ENCODE measurements at regions not wholly inside any gene's neighbourhood (a gene's known extent, or its start where the extent isn't known, plus 50 kb on each side); places are given as distances from the start of the nearest gene placed in this dataset.

DNA sequence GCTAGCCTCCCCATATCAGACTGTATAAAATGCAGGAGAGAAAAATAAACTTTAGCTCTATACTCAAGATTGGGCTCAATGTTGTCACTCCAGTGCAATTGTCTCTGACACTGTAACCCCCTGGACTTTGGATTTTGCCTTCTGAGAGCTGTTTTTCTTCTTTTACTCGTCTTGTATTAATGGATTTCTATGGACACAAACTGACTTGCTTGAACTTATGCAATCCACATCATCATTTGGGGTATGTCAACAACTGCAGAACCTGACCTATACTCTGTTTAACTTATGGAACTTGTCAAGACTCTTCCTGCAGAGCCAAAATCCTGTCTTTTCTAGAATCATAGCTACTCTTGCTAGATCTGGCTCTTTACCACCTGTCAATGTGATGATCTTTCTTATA, 257.8 kb upstream of the DCC start:
- Histone ChIP-seq H3K36me3 (no peaks in the 10 kb centered on the region), H3K4me3 (no peak overlapping the region), H3K4me1 (no peaks in the 10 kb centered on the region), H3K27me3 (no peaks in the 10 kb centered on the region), H3K27ac (no peak overlapping the region), H3K9me3 (no peaks in the 10 kb centered on the region)
- no peak for DNase-seq
- TF ChIP-seq POLR2A (IDR thresholded peaks at IDR 0.05), result no peak
- TF ChIP-seq, protein P1, sequence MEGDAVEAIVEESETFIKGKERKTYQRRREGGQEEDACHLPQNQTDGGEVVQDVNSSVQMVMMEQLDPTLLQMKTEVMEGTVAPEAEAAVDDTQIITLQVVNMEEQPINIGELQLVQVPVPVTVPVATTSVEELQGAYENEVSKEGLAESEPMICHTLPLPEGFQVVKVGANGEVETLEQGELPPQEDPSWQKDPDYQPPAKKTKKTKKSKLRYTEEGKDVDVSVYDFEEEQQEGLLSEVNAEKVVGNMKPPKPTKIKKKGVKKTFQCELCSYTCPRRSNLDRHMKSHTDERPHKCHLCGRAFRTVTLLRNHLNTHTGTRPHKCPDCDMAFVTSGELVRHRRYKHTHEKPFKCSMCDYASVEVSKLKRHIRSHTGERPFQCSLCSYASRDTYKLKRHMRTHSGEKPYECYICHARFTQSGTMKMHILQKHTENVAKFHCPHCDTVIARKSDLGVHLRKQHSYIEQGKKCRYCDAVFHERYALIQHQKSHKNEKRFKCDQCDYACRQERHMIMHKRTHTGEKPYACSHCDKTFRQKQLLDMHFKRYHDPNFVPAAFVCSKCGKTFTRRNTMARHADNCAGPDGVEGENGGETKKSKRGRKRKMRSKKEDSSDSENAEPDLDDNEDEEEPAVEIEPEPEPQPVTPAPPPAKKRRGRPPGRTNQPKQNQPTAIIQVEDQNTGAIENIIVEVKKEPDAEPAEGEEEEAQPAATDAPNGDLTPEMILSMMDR (IDR thresholded peaks at IDR 0.05), result no peak

DNA sequence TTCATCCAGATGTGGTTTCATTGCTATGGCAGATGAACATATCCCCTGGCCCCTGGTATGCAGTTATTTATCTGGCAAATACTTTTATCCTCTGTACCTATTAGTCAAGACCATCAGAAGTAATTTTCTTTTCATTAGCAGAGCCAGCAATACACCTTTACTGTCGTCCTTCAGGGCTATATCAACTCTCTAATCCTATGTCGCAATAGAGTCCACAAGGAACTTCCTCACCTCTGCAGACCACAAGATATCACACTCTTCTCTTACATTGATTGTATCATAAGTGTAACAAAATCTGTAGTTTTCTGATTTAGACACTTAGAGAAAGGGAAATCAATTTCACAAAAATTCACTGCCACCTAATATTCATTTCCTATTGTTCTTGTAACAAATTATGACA, 252.9 kb upstream of the DCC start:
- no peaks in the 10 kb centered on the region for H3K4me1 ChIP-seq
- no peak overlapping the region for H3K27ac ChIP-seq
- no peaks in the 10 kb centered on the region for H3K9me3 ChIP-seq
- H3K4me3 ChIP-seq, result no peak overlapping the region
- no peaks in the 10 kb centered on the region for H3K27me3 ChIP-seq
- no peaks in the 10 kb centered on the region for H3K36me3 ChIP-seq
- TF ChIP-seq, protein P1 (IDR thresholded peaks at IDR 0.05), result no peak
- TF ChIP-seq POLR2A (IDR thresholded peaks at IDR 0.05), result no peak
- DNase-seq, result no peak

DNA sequence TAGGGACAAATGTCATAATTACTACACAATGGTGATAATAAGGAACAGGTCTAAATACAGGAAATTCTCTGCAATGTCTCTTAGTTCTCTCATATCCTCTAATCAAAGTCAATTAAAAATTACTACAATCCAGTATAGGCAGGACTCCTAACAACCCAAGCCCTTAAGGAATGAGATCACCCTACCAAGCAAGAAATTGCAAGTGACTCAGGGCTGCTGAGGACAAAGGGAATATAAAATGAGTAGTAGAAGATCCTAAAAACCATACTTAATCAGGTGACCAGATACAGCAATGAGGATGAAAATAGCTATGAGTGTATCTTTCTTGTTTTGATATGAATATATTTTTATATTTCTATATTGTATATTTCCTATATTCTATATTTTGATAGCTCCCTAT, 250.0 kb upstream of the DCC start:
- Histone ChIP-seq H3K9me3 (no peaks in the 10 kb centered on the region), H3K27me3 (no peaks in the 10 kb centered on the region), H3K36me3 (no peaks in the 10 kb centered on the region), H3K27ac (no peak overlapping the region), H3K4me3 (no peak overlapping the region), H3K4me1 (no peaks in the 10 kb centered on the region)
- no peak for DNase-seq
- TF ChIP-seq POLR2A (IDR thresholded peaks at IDR 0.05), result no peak
- TF ChIP-seq, protein P1 (IDR thresholded peaks at IDR 0.05), result no peak

DNA sequence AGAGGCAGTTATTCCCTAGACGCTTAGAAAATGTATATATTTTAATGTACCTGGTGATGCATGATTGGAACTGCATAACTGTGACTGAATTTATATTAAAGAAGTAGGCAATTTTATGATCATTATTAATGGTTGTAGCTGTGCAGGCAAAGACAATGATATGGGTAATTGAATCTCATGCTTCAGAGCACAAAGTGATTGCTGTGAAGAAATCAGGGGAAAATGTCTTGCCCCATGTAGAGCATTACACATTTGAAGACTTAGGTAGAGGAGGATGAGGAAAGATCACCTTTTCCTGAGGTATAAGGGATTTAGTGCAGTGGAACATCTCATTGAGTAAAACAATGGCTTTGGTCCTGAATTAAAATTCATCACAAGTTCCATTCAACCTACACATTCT, 246.8 kb upstream of the DCC start:
- no peak for DNase-seq
- Histone ChIP-seq H3K27ac (no peak overlapping the region), H3K4me3 (no peak overlapping the region), H3K36me3 (no peaks in the 10 kb centered on the region), H3K27me3 (no peaks in the 10 kb centered on the region), H3K4me1 (no peaks in the 10 kb centered on the region), H3K9me3 (no peaks in the 10 kb centered on the region)
- TF ChIP-seq, protein P1 (IDR thresholded peaks at IDR 0.05), result no peak
- no peak for TF ChIP-seq POLR2A (IDR thresholded peaks at IDR 0.05)

DNA sequence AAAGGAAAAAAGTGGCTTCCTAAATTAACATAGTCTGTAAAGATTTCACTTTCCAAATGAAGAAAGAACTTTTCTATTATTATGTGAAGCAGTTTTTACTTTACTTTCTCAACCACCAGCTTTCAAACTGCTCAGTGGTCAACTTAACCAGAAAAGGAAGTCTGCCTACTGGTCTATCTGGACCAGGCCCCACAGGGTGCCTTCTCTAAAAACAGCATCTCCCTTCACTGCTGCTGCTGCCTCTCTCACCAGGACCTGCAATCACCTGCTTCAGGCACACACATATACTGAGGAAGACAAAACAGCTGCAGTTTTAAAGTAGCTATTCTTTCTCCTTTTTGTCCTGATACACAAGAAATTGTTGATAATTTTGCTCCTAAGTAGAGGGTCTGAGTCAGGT, 221.3 kb upstream of the DCC start:
- Histone ChIP-seq H3K4me3 (no peak overlapping the region), H3K27ac (no peak overlapping the region), H3K9me3 (no peaks in the 10 kb centered on the region), H3K36me3 (no peaks in the 10 kb centered on the region), H3K4me1 (no peaks in the 10 kb centered on the region), H3K27me3 (no peaks in the 10 kb centered on the region)
- no peak for DNase-seq
- TF ChIP-seq, protein P1 (IDR thresholded peaks at IDR 0.05), result no peak

DNA sequence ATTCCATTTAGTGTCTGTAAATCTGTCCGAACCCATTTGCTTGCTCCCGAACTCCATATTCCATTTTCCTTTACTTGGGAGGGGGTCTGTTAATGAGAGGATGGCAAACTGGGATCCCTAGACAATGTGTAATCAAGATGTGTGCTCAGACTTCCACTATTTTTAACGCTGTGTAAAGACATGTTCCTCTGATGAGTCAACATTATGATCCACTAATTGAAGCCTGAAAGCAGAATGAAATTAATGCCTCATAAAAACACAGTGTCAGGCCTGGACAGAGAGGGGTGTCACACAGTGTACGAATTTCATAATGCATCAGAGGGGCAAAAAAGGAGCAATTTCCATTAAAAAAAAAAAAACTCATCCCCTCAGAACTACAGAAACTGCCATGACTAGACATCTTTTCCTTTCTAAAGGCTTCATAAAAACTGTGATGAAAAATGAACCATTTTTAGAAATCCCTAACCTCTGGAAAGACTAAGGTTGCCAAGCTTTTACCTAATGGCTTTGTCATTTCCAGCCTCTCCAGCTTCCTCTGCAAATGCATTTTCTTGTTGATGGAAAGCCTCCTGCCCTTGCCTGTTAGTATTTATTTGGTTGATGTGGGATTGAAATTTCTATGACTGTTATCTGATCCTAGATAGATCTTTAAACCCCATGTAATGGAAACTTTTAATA, 209.2 kb upstream of the DCC start:
- Histone ChIP-seq H3K4me1 (no peaks in the 10 kb centered on the region), H3K9me3 (no peaks in the 10 kb centered on the region), H3K27me3 (no peaks in the 10 kb centered on the region), H3K27ac (no peak overlapping the region), H3K4me3 (no peak overlapping the region), H3K36me3 (no peaks in the 10 kb centered on the region)
- DNase-seq, result no peak
- TF ChIP-seq, protein P1 (IDR thresholded peaks at IDR 0.05), result no peak
- no peak for TF ChIP-seq POLR2A (IDR thresholded peaks at IDR 0.05)
